Kidney epithelial cell (primary cell): ENCODE measurements at regions not wholly inside any gene's neighbourhood (a gene's known extent, or its start where the extent isn't known, plus 50 kb on each side); places are given as distances from the start of the nearest gene placed in this dataset.
A peak's percentile ranks its signal among the peaks of the same experiment; 100 is the strongest.

Source experiments
- DNase-seq: peaks from one replicate; pipeline ENCODE4 v3.0.0-alpha.2; 2010; ENCODE audit warnings: low read depth
- H3K27me3 ChIP-seq: 2 replicates; pipeline ENCODE4 v1.6.0; 2011; ENCODE audit warnings: low read length; ENCODE audit not compliant: control insufficient read depth, insufficient read depth
- H3K36me3 ChIP-seq: 2 replicates; pipeline ENCODE4 v1.5.1; 2011; ENCODE audit warnings: low read length; ENCODE audit not compliant: control insufficient read depth, insufficient read depth
- H3K4me3 ChIP-seq: 2 replicates; pipeline ENCODE4 v1.5.1; 2011; ENCODE audit warnings: low read depth, mild to moderate bottlenecking, control low read depth, low read length
- TF ChIP-seq, protein P1 (sequence below): IDR thresholded peaks from 2 replicates; pipeline ENCODE4 v1.5.1; 2011; ENCODE audit warnings: mild to moderate bottlenecking, moderate library complexity, low read length, control low read depth, inconsistent platforms; ENCODE audit not compliant: insufficient read depth, poor library complexity, severe bottlenecking

GRCh38 chr12:90512518-90512917, 442.5 kb downstream of the CCER1 start:
- H3K36me3 ChIP-seq: no peaks in the 10 kb centered on the region
- DNase-seq: no peak
- no peak overlapping the region for H3K4me3 ChIP-seq
- H3K27me3 ChIP-seq: no peaks in the 10 kb centered on the region
- TF ChIP-seq, protein P1, sequence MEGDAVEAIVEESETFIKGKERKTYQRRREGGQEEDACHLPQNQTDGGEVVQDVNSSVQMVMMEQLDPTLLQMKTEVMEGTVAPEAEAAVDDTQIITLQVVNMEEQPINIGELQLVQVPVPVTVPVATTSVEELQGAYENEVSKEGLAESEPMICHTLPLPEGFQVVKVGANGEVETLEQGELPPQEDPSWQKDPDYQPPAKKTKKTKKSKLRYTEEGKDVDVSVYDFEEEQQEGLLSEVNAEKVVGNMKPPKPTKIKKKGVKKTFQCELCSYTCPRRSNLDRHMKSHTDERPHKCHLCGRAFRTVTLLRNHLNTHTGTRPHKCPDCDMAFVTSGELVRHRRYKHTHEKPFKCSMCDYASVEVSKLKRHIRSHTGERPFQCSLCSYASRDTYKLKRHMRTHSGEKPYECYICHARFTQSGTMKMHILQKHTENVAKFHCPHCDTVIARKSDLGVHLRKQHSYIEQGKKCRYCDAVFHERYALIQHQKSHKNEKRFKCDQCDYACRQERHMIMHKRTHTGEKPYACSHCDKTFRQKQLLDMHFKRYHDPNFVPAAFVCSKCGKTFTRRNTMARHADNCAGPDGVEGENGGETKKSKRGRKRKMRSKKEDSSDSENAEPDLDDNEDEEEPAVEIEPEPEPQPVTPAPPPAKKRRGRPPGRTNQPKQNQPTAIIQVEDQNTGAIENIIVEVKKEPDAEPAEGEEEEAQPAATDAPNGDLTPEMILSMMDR: no peak

DNA sequence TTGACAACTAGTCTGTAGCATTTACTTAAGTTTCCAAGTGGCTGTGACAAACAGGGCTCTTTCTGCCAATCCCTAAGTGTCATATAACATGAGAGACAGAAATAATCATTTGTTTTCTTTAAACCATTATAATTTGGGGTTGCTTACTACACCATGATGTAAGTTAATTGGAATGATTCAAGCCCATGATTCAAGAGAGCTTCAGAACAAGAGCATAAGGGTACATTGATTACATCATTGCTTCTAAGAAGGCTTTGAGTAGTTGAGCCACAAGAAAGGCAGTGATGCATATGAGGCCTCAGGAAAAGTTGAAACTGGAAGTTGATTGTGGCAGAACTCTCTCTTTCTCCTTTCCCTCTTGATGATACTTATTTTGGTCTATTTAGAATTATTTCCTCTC, 444.0 kb downstream of the CCER1 start:
- no peaks in the 10 kb centered on the region for H3K36me3 ChIP-seq
- TF ChIP-seq, protein P1: no peak
- no peaks in the 10 kb centered on the region for H3K27me3 ChIP-seq
- peak; percentile 70 for DNase-seq
- no peak overlapping the region for H3K4me3 ChIP-seq

DNA sequence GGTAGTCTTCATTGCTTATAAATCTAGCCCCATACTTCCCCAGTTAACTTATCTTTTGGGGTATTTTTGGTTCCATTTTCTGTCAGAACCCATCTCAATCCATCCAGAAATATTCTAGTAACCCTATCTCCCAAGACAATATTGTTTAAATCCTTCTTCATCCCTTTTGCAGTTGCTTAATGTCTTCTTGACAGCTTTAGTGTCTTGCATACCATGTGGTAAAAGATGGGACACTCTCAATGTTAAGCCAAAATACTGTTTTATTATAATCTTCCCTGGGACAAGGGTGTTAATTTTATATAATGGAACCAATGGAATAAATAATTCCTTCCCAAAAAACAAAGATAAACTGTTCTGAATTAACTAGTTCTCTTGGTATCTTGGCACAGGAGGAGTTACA, 450.2 kb downstream of the CCER1 start:
- H3K36me3 ChIP-seq: no peaks in the 10 kb centered on the region
- DNase-seq: no peak
- H3K27me3 ChIP-seq: no peaks in the 10 kb centered on the region
- no peak overlapping the region for H3K4me3 ChIP-seq
- TF ChIP-seq, protein P1: no peak

DNA sequence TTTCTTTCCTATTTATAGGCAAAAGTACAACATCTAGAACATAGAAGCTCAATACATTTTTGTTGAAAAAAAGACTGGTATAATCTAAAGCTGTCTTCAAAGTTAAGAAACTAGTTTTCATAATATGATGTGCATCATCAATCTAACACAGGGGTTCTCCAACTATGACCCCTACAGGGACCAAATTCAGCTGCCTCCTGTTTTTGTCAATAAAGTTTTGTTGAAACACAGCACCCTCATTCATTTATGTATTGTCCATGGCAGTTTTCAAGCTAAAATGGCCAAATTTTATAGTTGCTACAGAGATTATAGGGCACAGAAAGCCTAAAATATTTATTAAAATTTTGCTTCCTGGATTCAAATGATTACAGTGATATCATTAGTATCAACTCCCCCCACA, 452.9 kb downstream of the CCER1 start:
- Histone ChIP-seq H3K36me3 (no peaks in the 10 kb centered on the region), H3K4me3 (no peak overlapping the region), H3K27me3 (no peaks in the 10 kb centered on the region)
- TF ChIP-seq, protein P1: no peak
- DNase-seq: no peak

DNA sequence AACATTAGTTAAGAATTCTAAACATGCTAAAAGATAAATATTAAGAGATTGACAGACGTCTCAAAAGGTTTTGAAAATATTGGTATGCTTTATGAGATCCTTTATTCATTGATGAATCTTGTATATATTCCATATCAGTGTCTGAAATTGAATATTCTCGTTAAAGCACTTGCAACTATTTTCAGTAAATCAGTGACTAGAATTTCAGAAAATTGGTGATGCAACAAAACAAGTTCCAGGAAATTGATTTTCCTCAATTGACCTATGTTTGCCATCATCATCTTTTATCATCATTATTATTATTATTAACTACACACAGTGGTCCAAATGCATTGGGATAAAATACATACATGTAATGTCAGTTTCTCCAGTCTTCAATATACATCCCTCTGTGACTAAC, 453.6 kb downstream of the CCER1 start:
- DNase-seq: no peak
- TF ChIP-seq, protein P1: no peak
- Histone ChIP-seq H3K4me3 (no peak overlapping the region), H3K27me3 (no peaks in the 10 kb centered on the region), H3K36me3 (no peaks in the 10 kb centered on the region)

- no peak for DNase-seq
- Histone ChIP-seq H3K27me3 (no peaks in the 10 kb centered on the region), H3K36me3 (no peaks in the 10 kb centered on the region), H3K4me3 (no peak overlapping the region)
- TF ChIP-seq, protein P1: no peak
Observed at GRCh38 chr12:90499795-90500194, 455.2 kb downstream of the CCER1 start.
